Activated CD4-positive, alpha-beta T cell treated with anti-CD3 and anti-CD28 coated beads, Interleukin-10, Interleukin-2, amounts not matched to agents 100 ng/mL and 50 ng/mL, durations not matched to agents 16 hours and 8 hours (primary cell): ENCODE measurements at regions not wholly inside any gene's neighbourhood (a gene's known extent, or its start where the extent isn't known, plus 50 kb on each side); places are given as distances from the start of the nearest gene placed in this dataset.
A peak's percentile ranks its signal among the peaks of the same experiment; 100 is the strongest.

Source experiments
- DNase-seq: peaks from one replicate; pipeline ENCODE4 v3.0.0-alpha.2; 2020

GRCh38 chr11:23041001-23041503 lies 180.8 kb upstream of the CCDC179 start:
- DNase-seq = no peak

GRCh38 chr11:23058656-23059055 lies 198.4 kb upstream of the CCDC179 start:
- DNase-seq = no peak

GRCh38 chr11:23063276-23063675 lies 203.0 kb upstream of the CCDC179 start:
- no peak for DNase-seq

- DNase-seq = no peak
Observed at GRCh38 chr11:23078289-23078971, 218.2 kb upstream of the CCDC179 start.

DNA sequence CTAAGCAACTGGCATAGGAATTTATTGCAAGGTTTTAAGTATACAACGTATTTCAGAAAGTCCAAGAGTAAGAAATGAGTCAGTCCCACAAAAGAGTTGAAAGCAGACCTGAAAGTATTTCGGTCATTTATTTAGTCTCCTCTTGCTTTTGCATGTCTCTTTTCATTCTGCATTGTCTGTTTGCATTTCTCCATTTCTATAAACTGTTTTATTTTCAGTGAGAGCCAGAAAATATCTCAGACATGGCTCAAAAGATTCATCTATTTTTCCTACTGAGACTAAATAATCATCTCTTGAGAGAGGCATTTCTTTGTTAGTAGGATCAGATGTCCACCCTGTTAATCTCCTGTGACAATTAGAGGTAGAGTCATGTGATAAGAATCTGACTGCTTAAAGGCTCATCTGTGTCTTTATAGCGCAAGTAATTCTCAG lies 219.1 kb upstream of the CCDC179 start:
- DNase-seq = no peak

- no peak for DNase-seq
Observed at GRCh38 chr11:23087407-23087806, 227.1 kb upstream of the CCDC179 start.

DNA sequence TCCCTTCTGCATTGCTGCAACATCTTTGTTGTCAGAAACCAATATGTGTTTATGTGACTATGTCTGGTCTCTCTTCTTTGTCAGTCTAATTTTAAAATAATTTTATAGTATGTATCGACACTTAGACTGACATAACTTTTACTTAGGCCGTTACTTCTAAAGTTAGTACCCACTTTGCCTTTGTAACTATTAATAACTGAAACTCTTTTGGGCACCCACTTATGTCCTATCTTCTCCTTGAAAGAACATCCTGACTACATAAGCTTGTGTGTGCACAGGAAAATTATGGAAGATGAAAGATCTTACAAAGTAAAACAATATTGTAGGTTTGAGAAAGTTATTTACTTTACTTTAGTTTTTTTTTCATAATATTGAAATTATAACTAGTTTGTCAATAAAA lies 230.4 kb upstream of the CCDC179 start:
- no peak for DNase-seq

- no peak for DNase-seq
Observed at GRCh38 chr11:23095650-23096189, 235.4 kb upstream of the CCDC179 start.

GRCh38 chr11:23097891-23098290 lies 237.6 kb upstream of the CCDC179 start:
- no peak for DNase-seq

GRCh38 chr11:23099256-23099655 lies 239.0 kb upstream of the CCDC179 start:
- no peak for DNase-seq

DNA sequence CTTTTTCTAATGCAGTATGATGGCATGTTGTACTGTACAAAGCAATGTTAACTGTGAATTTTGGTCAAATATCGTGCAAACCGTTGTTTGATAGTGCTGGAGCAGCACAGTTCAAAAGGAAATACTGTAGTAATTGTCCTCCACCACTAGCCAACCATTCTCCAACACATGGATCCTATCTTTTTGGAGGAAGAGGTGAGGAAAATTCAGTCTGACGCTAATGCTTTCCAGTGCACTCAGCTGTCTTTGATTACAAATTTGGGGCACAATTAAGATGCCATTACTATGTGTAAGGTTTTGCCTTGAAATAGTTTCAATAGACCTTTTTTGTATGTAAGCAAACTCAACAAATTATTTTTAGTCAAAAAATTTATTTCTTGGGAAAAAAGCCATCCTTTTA lies 240.5 kb upstream of the CCDC179 start:
- no peak for DNase-seq

GRCh38 chr11:23103416-23103815 lies 243.1 kb upstream of the CCDC179 start:
- no peak for DNase-seq

- DNase-seq = no peak
Observed at GRCh38 chr11:23111527-23111926, 251.3 kb upstream of the CCDC179 start.

- DNase-seq = no peak
Observed at GRCh38 chr11:23112390-23112789, 252.1 kb upstream of the CCDC179 start.

DNA sequence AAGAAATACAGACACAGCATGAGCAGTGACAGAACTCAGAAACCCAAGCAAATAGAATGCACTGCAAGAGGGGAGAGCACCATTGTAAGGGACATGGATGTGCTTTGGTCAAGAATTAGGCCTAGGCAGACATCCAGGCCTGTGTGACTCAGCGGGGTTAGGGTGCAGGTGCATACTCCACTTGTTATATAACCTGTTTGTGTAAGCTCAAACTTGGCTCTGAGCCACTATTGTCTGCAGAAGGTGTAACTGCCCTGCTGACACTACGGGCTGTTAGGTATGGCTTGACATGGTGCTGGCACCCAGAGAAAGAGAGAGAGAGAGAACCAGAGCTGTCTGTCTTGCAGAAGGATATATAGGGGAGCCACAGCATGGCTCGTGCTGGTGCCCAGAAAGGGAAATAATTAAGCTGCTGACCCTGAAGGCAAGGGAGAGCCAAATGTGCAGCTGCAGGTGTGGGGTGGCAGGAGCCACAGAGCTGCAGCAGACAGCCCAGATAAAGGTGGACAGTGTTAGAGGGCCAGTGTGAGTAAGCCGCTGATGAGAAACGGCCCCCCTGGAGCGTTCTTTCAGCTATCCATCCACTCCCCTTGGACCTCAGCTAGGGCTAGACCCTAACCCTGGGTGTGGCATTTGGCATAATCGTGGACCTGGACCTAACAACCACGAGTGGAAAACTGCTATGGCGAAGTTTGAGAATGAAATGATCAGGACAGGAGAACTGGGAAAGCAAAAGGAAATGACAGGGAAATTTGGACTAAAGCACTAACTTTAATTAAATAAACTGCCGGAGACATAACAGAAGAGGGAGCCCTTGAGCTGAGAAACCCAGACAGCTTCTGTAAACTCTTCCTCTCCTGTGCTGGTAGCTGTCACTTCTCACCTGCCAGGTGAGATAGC lies 253.0 kb upstream of the CCDC179 start:
- DNase-seq = peak; percentile 24

DNA sequence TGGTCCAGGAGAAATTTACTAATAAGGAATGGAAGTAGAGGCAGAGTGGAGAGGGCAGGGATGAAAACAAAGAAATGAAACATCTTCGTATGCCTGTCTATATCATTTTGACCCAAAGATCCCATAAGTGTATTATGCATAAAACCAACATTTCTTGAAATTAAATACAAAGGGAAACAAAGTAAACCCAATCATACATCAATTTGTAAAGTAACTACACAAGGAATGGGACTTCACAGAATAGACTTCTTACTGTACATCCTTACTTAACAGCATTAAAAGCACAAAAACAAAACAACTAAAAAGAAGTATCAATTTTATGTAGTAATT lies 253.6 kb upstream of the CCDC179 start:
- DNase-seq = no peak

DNA sequence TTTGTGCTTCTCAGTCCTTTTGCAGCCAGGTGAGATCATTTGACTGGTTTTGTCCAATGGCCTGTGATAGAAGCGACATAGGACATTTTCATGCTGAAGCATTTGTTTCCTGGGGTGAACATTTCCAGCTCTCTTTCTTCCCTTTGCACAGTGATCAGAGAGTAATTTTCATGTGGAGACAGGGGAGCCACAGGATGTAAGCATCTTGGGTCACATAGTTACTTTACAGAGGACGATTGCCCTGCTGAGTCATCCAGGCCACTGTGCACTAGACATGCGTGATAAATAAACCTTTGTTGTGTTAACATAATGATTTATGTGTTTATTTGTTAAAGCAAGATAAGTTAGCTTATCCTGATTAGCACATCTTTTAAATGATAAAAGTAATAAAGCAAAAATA lies 263.5 kb upstream of the CCDC179 start:
- DNase-seq = no peak

GRCh38 chr11:23124249-23124648 lies 264.0 kb upstream of the CCDC179 start:
- no peak for DNase-seq

GRCh38 chr11:23124996-23125395 lies 264.7 kb upstream of the CCDC179 start:
- DNase-seq = no peak

DNA sequence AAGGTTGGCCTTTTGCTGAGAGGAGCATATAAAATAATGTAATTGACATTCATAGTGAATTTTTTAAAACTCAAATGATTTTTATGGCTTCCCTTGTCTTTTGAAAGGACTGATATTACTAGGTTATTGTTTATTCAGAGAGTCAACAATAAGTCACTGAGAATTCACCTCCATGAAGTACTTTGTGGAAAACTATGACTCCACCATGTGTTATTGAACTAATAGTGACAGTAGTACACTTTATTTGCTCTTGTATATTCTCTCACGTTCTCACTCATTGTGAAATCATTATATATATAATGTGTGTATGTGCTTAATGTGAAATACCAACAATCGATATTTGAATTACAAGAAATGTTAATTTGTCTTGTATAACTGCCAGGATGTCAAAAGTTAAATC lies 267.4 kb upstream of the CCDC179 start:
- DNase-seq = no peak

GRCh38 chr11:23134627-23135026 lies 274.4 kb upstream of the CCDC179 start:
- DNase-seq = no peak

- DNase-seq = no peak
Observed at GRCh38 chr11:23138761-23139160, 278.5 kb upstream of the CCDC179 start.

GRCh38 chr11:23143022-23143421 lies 282.7 kb upstream of the CCDC179 start:
- DNase-seq = no peak

DNA sequence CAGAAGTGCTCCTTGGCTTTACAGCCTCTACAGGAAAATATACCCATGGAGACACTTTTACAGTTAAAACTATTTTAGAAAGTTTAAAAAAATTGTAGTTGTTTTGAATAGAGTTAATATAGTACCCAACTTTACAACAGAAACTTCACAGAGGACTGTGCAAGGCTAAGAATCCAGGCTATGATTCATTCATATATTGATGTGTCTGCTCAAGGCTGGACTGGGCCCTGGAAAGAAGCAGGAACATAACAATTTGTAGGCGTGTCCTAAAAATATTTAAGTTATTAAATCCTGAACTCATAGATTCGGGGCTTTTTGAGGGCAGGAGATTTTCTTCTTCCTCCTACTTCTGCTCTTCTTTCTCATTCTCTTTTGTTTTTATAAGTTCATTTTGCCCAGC lies 291.5 kb upstream of the CCDC179 start:
- no peak for DNase-seq
